Kidney epithelial cell (primary cell): ENCODE measurements at regions not wholly inside any gene's neighbourhood (a gene's known extent, or its start where the extent isn't known, plus 50 kb on each side); places are given as distances from the start of the nearest gene placed in this dataset.

Source experiments
- DNase-seq: peaks from one replicate; pipeline ENCODE4 v3.0.0-alpha.2; 2010; ENCODE audit warnings: low read depth
- H3K27me3 ChIP-seq: 2 replicates; pipeline ENCODE4 v1.6.0; 2011; ENCODE audit warnings: low read length; ENCODE audit not compliant: control insufficient read depth, insufficient read depth
- H3K36me3 ChIP-seq: 2 replicates; pipeline ENCODE4 v1.5.1; 2011; ENCODE audit warnings: low read length; ENCODE audit not compliant: control insufficient read depth, insufficient read depth
- H3K4me3 ChIP-seq: 2 replicates; pipeline ENCODE4 v1.5.1; 2011; ENCODE audit warnings: low read depth, mild to moderate bottlenecking, control low read depth, low read length
- TF ChIP-seq, protein P1 (sequence below): IDR thresholded peaks from 2 replicates; pipeline ENCODE4 v1.5.1; 2011; ENCODE audit warnings: mild to moderate bottlenecking, moderate library complexity, low read length, control low read depth, inconsistent platforms; ENCODE audit not compliant: insufficient read depth, poor library complexity, severe bottlenecking

DNA sequence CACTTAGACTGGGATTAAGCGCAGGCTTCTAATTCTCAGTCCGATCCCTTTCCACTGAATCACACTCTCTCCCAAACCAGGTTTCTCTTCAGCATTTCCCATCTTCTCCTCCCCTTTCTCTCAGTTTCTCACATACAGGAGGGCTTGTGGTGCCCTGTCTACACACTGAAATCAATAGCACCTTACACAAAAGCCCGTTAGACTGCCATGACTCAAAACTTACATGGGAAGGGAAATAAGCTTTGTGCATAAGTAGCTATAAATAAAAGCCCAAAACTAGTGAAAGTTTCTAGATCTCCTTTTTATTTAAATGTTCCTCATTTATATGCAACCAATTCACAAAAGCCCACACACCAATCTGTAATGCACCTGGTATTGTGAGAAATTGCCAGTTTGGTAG is 318.4 kb downstream of the TXNL1 start:
- no peak for DNase-seq
- H3K4me3 ChIP-seq, result no peak overlapping the region
- H3K27me3 ChIP-seq, result no peaks in the 10 kb centered on the region
- TF ChIP-seq, protein P1, sequence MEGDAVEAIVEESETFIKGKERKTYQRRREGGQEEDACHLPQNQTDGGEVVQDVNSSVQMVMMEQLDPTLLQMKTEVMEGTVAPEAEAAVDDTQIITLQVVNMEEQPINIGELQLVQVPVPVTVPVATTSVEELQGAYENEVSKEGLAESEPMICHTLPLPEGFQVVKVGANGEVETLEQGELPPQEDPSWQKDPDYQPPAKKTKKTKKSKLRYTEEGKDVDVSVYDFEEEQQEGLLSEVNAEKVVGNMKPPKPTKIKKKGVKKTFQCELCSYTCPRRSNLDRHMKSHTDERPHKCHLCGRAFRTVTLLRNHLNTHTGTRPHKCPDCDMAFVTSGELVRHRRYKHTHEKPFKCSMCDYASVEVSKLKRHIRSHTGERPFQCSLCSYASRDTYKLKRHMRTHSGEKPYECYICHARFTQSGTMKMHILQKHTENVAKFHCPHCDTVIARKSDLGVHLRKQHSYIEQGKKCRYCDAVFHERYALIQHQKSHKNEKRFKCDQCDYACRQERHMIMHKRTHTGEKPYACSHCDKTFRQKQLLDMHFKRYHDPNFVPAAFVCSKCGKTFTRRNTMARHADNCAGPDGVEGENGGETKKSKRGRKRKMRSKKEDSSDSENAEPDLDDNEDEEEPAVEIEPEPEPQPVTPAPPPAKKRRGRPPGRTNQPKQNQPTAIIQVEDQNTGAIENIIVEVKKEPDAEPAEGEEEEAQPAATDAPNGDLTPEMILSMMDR, result no peak
- H3K36me3 ChIP-seq, result no peaks in the 10 kb centered on the region

DNA sequence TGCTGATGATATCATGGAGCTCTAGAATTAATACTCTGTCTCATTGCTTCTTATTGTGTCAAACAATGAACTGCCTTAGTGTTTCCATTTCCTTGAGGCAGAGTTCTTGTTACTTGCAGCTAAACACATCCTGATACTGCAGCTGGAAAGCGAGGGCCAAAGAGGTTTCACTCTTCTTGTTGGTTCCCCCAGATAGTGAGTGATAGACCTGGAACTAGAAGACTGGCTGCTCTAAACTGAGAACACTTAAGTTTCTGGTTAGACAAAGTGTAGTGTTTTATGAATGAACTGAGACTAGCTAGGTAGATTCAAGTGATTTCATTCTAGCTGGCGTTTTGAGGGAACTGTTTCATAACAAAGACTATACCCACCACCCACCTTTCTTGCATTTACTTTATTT is 321.7 kb downstream of the TXNL1 start:
- no peak for DNase-seq
- Histone ChIP-seq H3K27me3 (no peaks in the 10 kb centered on the region), H3K4me3 (no peak overlapping the region), H3K36me3 (no peaks in the 10 kb centered on the region)
- TF ChIP-seq, protein P1, result no peak

DNA sequence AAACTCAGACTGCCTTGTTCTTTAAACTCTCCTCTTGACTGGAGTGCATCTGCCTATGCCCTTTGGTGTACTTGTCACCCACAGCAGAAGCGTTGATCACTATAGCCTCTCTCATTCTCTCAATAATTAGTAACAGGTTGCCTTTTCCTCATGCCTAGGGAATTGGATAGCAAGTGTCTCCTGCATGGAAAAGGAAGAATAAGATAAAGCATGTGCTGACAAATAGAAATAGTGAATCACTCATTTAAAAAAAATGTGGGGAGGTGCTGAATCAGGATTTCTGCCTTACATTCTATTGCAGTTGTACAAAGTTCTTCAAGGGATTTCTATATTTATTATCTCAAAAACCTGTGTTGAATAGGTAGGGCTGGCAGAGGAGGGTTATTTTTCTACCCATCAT is 323.0 kb downstream of the TXNL1 start:
- no peak for DNase-seq
- H3K4me3 ChIP-seq, result no peak overlapping the region
- H3K27me3 ChIP-seq, result no peaks in the 10 kb centered on the region
- TF ChIP-seq, protein P1, result no peak
- no peaks in the 10 kb centered on the region for H3K36me3 ChIP-seq

DNA sequence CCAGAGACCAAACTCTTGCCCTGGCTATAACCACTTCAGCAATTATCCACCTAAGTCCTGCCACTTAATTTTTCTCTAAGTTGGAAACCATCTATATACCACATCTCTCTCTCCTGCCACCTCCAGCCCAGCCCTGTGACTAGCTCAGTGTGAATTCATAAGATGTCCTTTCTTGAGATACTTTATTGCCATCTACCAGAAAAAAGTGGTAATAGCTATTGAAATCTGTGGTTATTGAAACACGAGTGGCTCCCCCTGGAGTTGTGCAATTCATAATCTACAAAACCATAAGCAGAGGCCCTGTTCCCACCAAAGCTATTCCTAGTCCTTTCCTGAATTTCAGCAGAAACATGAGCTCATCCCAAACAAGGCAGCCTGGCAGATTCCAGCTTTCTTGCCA is 324.0 kb downstream of the TXNL1 start:
- TF ChIP-seq, protein P1, result no peak
- no peaks in the 10 kb centered on the region for H3K36me3 ChIP-seq
- no peak overlapping the region for H3K4me3 ChIP-seq
- no peaks in the 10 kb centered on the region for H3K27me3 ChIP-seq
- no peak for DNase-seq

DNA sequence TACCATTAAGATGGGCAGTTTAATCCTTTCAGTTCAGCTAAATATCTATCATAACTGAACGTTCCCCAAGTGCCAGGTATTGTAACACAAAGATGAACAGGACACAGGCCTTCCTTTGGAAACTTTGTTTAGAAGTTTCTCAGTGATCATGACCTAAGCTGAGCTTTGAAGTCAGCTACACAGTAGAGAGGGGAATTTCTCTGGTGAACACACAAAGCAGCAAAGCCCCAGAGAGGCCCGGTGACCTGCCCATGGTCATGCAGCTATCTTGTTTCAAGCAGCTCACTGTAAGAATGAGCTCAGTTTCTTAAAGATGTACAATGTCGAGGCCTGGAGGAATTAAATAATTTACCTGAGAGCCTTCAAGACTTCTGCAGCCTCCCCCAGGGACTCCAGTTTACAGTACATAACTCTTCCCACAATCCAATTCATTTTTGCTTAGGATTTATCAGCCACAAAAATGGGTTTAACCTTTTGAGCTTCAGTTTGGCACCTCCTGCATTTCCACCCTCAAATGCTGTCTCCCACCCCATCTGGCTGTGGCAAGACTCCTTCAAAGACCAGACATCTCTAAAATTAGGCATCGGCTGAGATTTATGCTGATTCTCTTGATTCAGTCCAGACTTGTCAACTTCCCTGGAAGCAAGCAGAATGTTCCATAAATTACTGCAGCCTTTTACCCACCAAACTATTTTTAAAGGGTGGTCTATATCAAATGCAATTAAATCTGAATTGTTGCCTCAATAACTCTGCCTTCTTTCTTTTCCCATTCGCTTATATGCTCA is 325.6 kb downstream of the TXNL1 start:
- no peaks in the 10 kb centered on the region for H3K27me3 ChIP-seq
- TF ChIP-seq, protein P1, result no peak
- no peak overlapping the region for H3K4me3 ChIP-seq
- no peaks in the 10 kb centered on the region for H3K36me3 ChIP-seq
- no peak for DNase-seq

DNA sequence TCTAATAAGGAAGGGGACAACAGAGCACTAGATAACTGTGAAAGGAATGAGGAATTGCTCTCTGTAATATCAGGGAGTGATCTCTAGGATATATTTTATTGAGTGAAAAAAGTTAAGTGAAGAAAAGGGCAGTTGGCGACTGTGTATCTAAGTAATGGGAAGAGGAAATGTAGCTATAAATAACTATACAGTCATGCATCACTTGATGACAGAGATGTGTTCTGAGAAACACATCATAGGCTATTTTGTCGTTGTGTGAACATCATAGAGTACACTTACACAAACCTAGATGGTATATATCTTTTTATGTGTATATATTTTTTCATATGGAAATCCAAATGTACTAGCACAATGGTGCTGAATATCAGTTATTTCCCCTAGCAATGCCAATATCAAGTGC is 329.3 kb downstream of the TXNL1 start:
- TF ChIP-seq, protein P1, result no peak
- DNase-seq, result no peak
- no peak overlapping the region for H3K4me3 ChIP-seq
- no peaks in the 10 kb centered on the region for H3K27me3 ChIP-seq
- H3K36me3 ChIP-seq, result no peaks in the 10 kb centered on the region
